Skeletal muscle satellite cell (primary cell): ENCODE measurements at regions not wholly inside any gene's neighbourhood (a gene's known extent, or its start where the extent isn't known, plus 50 kb on each side); places are given as distances from the start of the nearest gene placed in this dataset.

ENCODE experiments used
- H3K27me3 ChIP-seq: 2 replicates; pipeline ENCODE4 v1.7.0; 2013; ENCODE audit warnings: low read length; ENCODE audit not compliant: control insufficient read depth, insufficient read depth
- H3K36me3 ChIP-seq: 2 replicates; pipeline ENCODE4 v1.7.0; 2013; ENCODE audit warnings: mild to moderate bottlenecking, control low read depth, low read length; ENCODE audit not compliant: insufficient read depth
- H3K4me1 ChIP-seq: 2 replicates; pipeline ENCODE4 v1.7.0; 2013; ENCODE audit warnings: low read length; ENCODE audit not compliant: control insufficient read depth, insufficient read depth
- H3K4me2 ChIP-seq: 2 replicates; pipeline ENCODE4 v1.7.0; 2013; ENCODE audit warnings: mild to moderate bottlenecking, low read length
- H3K4me3 ChIP-seq: 2 replicates; pipeline ENCODE4 v1.7.0; 2013; ENCODE audit warnings: low read length
- H3K9ac ChIP-seq: 2 replicates; pipeline ENCODE4 v1.7.0; 2013; ENCODE audit warnings: mild to moderate bottlenecking, low read depth, low read length, moderate library complexity
- H3K9me3 ChIP-seq: replicated peaks from 2 replicates; pipeline ENCODE4 v1.7.0; 2013; ENCODE audit warnings: mild to moderate bottlenecking, control low read depth, low read length

- no peak overlapping the region for H3K4me2 ChIP-seq
- no peaks in the 10 kb centered on the region for H3K9me3 ChIP-seq
- no peaks in the 10 kb centered on the region for H3K36me3 ChIP-seq
- H3K9ac ChIP-seq = no peak overlapping the region
- H3K27me3 ChIP-seq = peaks cover 14% of the 10 kb centered on the region
- H3K4me1 ChIP-seq = peaks cover 3% of the 10 kb centered on the region
- H3K4me3 ChIP-seq = no peak overlapping the region
Observed at GRCh38 chr6:159098636-159099106, 53.9 kb upstream of the TAGAP start.

- no peaks in the 10 kb centered on the region for H3K9me3 ChIP-seq
- H3K27me3 ChIP-seq = peaks cover 8% of the 10 kb centered on the region
- no peak overlapping the region for H3K4me3 ChIP-seq
- no peak overlapping the region for H3K9ac ChIP-seq
- H3K4me1 ChIP-seq = peaks cover 3% of the 10 kb centered on the region
- H3K4me2 ChIP-seq = no peak overlapping the region
- no peaks in the 10 kb centered on the region for H3K36me3 ChIP-seq
Observed at GRCh38 chr6:159097256-159097655, 52.5 kb upstream of the TAGAP start.

- Histone ChIP-seq H3K36me3 (no peaks in the 10 kb centered on the region), H3K4me1 (peaks cover 3% of the 10 kb centered on the region), H3K27me3 (peaks cover 3% of the 10 kb centered on the region), H3K9ac (no peak overlapping the region), H3K4me2 (no peak overlapping the region), H3K4me3 (no peak overlapping the region), H3K9me3 (no peaks in the 10 kb centered on the region)
Observed at GRCh38 chr6:159095616-159096015, 50.8 kb upstream of the TAGAP start.

GRCh38 chr6:159094444-159095252 lies 49.9 kb upstream of the TAGAP start:
- Histone ChIP-seq H3K4me1 (peaks cover 3% of the 10 kb centered on the region), H3K4me2 (no peak overlapping the region), H3K9me3 (no peaks in the 10 kb centered on the region), H3K36me3 (no peaks in the 10 kb centered on the region), H3K4me3 (no peak overlapping the region), H3K27me3 (peaks cover 3% of the 10 kb centered on the region), H3K9ac (no peak overlapping the region)
